PC-9 (cell line): ENCODE measurements at regions not wholly inside any gene's neighbourhood (a gene's known extent, or its start where the extent isn't known, plus 50 kb on each side); places are given as distances from the start of the nearest gene placed in this dataset.

ENCODE experiments used
- BruUV-seq: library from RNA; stranded (reverse); fragments of 400-500 nt; replicated peaks from 2 replicates; lab custom pipeline; 2021; lab: Mats Ljungman, UMichigan
- CTCF ChIA-PET: fragments of 300-600 bp; sonication (Branson Sonifier 250); formaldehyde crosslinking; loops from one replicate; lab custom pipeline; 2022; ENCODE audit warnings: antibody characterized with exemption; lab: Charles Lee
- POLR2A ChIA-PET: fragments of 300-600 bp; sonication (Branson Sonifier 250); formaldehyde crosslinking; loops from one replicate; lab custom pipeline; 2022; ENCODE audit warnings: antibody characterized with exemption; ENCODE audit not compliant: unreplicated experiment; lab: Charles Lee
- DNase-seq, 2 experiments: peaks; one replicate each; pipeline versions ENCODE4 v3.0.0 to v3.0.0-alpha.2; 2015 to 2022; ENCODE audit warnings: mixed read lengths in 1 of 2
- H2AFZ ChIP-seq: fragments of 200-600 bp; sonication (generic); 2 replicates; pipeline ENCODE4 v1.8.1; 2017; ENCODE audit warnings: antibody characterized with exemption
- H3F3A ChIP-seq: fragments of 200-600 bp; sonication (generic); 2 replicates; pipeline ENCODE4 v1.8.1; 2017; ENCODE audit warnings: antibody characterized with exemption, mild to moderate bottlenecking, low read depth; ENCODE audit not compliant: insufficient read depth
- H3K27ac ChIP-seq: fragments of 200-600 bp; sonication (generic); 2 replicates; pipeline ENCODE4 v1.6.1; 2016; ENCODE audit warnings: mixed run types
- H3K27me3 ChIP-seq: fragments of 200-600 bp; sonication (generic); 2 replicates; pipeline ENCODE4 v1.6.1; 2016; ENCODE audit warnings: low read depth, mixed run types; ENCODE audit not compliant: insufficient read depth
- H3K36me3 ChIP-seq: fragments of 200-600 bp; sonication (generic); 2 replicates; pipeline ENCODE4 v1.6.1; 2016; ENCODE audit warnings: low read depth, mixed run types
- H3K4me1 ChIP-seq: fragments of 200-600 bp; sonication (generic); replicated peaks from 2 replicates; pipeline ENCODE4 v1.6.1; 2016; ENCODE audit warnings: mixed run types; ENCODE audit not compliant: insufficient read depth
- H3K4me2 ChIP-seq: fragments of 200-600 bp; sonication (generic); 2 replicates; pipeline ENCODE4 v1.6.1; 2017; ENCODE audit warnings: mixed run types
- H3K4me3 ChIP-seq: fragments of 200-600 bp; sonication (generic); 2 replicates; pipeline ENCODE4 v1.6.1; 2016; ENCODE audit warnings: mixed run types
- H3K79me2 ChIP-seq: fragments of 200-600 bp; sonication (generic); 2 replicates; pipeline ENCODE4 v1.6.1; 2017; ENCODE audit warnings: low read depth, mixed run types
- H3K9me2 ChIP-seq: fragments of 200-600 bp; sonication (generic); 2 replicates; pipeline ENCODE4 v1.8.1; 2017; ENCODE audit warnings: mild to moderate bottlenecking; ENCODE audit not compliant: insufficient read depth
- H3K9me3 ChIP-seq: fragments of 200-600 bp; sonication (generic); 2 replicates; pipeline ENCODE4 v1.8.1; 2016; ENCODE audit warnings: low read depth; ENCODE audit not compliant: insufficient read depth
- H4K20me1 ChIP-seq: fragments of 200-600 bp; sonication (generic); 2 replicates; pipeline ENCODE4 v1.8.1; 2017; ENCODE audit not compliant: insufficient read depth
- EZH2 ChIP-seq: fragments of 200-600 bp; sonication (generic); IDR thresholded peaks from 2 replicates; pipeline ENCODE4 v1.8.0; 2017; ENCODE audit warnings: antibody characterized with exemption, low read depth
- intact Hi-C: fragments of 100-400 bp; cut with micrococcal nuclease; formaldehyde crosslinking; loops from one replicate; pipeline ENCODE4 v1.10.0; 2022; ENCODE audit not compliant: unreplicated experiment
- TF ChIP-seq, protein P1 (sequence below): fragments of 200-600 bp; sonication (generic); conservative IDR thresholded peaks from 2 replicates; pipeline ENCODE4 v1.6.1; 2017; ENCODE audit warnings: mixed run types, antibody characterized with exemption, mild to moderate bottlenecking, moderate library complexity

DNA sequence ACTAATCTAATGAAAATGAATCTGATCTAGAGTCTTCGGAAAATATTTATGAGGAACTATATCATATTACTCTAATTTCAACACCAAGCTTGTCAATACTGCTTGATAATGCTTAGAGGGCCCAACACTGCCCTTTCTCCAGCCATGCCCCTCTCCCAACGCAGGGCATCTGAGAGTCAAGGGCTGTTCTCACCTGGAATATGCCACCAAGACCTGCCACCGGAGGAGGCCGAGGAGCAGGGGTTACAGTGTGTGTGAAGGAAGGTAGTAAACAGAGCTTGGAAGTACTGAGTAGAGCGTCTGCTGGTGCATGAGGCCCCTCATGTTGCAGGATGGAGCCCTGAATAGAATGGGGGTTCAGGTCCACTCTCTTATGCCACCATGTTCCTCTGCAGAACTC is 301.3 kb upstream of the MPDZ start:
- Histone ChIP-seq H3K36me3 (no peaks in the 10 kb centered on the region), H2AFZ (no peak overlapping the region), H3K4me3 (no peak overlapping the region), H3F3A (no peaks in the 10 kb centered on the region), H3K4me2 (no peak overlapping the region), H3K27me3 (no peaks in the 10 kb centered on the region), H3K4me1 (no peaks in the 10 kb centered on the region), H3K9me2 (no peaks in the 10 kb centered on the region), H3K9me3 (no peaks in the 10 kb centered on the region), H3K79me2 (no peaks in the 10 kb centered on the region), H3K27ac (no peak overlapping the region), H4K20me1 (no peaks in the 10 kb centered on the region)
- no peak for DNase-seq
- ChIA-PET CTCF (no interaction called here), POLR2A (no interaction called here)
- BruUV-seq: no TSS peak
- intact Hi-C loops: no loop called here
- no peak for TF ChIP-seq EZH2
- TF ChIP-seq, protein P1, sequence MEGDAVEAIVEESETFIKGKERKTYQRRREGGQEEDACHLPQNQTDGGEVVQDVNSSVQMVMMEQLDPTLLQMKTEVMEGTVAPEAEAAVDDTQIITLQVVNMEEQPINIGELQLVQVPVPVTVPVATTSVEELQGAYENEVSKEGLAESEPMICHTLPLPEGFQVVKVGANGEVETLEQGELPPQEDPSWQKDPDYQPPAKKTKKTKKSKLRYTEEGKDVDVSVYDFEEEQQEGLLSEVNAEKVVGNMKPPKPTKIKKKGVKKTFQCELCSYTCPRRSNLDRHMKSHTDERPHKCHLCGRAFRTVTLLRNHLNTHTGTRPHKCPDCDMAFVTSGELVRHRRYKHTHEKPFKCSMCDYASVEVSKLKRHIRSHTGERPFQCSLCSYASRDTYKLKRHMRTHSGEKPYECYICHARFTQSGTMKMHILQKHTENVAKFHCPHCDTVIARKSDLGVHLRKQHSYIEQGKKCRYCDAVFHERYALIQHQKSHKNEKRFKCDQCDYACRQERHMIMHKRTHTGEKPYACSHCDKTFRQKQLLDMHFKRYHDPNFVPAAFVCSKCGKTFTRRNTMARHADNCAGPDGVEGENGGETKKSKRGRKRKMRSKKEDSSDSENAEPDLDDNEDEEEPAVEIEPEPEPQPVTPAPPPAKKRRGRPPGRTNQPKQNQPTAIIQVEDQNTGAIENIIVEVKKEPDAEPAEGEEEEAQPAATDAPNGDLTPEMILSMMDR: no peak

DNA sequence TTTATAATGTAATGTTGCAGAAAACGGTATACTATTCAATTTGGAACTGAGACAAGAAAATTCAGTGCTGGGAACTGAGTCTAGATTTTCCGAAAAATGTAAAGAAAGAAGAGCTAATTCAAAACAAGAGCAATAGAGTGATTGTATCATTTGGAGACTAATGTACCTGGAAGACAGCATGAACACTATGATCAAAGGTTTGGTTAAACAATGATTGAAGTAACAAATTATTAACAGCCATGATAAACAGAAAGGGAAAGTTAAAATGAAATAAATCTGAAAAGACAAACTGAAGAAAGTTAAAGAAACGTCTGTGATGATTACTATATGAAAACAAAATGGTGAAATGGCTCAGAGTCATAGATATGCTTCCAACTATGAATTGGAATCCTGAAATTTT is 300.6 kb upstream of the MPDZ start:
- Histone ChIP-seq H3K79me2 (no peaks in the 10 kb centered on the region), H3K4me2 (no peak overlapping the region), H3K27me3 (no peaks in the 10 kb centered on the region), H3K27ac (no peak overlapping the region), H3K9me3 (no peaks in the 10 kb centered on the region), H2AFZ (no peak overlapping the region), H3F3A (no peaks in the 10 kb centered on the region), H3K4me1 (no peaks in the 10 kb centered on the region), H3K9me2 (no peaks in the 10 kb centered on the region), H3K36me3 (no peaks in the 10 kb centered on the region), H4K20me1 (no peaks in the 10 kb centered on the region), H3K4me3 (no peak overlapping the region)
- DNase-seq: no peak
- TF ChIP-seq, protein P1: no peak
- no peak for TF ChIP-seq EZH2
- no TSS peak for BruUV-seq
- ChIA-PET POLR2A (no interaction called here), CTCF (no interaction called here)
- intact Hi-C loops: no loop called here

DNA sequence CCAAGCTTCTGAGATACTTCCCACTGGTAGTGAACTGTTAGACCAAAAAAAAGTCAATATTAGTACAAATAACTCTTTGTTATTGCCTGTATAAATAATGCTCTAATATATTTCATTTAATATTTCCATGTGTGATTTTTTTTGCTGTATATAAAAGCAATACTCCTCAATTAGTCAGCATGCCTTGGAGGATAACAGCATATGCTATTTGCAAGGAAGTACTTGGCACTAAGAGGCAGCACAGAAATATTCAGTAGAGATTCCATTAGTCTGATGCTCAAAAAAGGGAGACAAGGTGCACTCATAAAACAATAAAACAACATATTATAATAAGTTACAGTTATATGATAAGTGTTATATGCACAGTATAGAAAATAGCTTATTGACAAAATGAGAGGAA is 296.6 kb upstream of the MPDZ start:
- no peak for DNase-seq
- BruUV-seq: no TSS peak

More for the DNA sequence above, 296.6 kb upstream of the MPDZ start:
- Histone ChIP-seq H3K4me1 (no peaks in the 10 kb centered on the region), H3K27ac (no peak overlapping the region), H3K27me3 (no peaks in the 10 kb centered on the region), H2AFZ (no peak overlapping the region), H3K36me3 (no peaks in the 10 kb centered on the region), H3K9me2 (no peaks in the 10 kb centered on the region), H3K4me2 (no peak overlapping the region), H3K4me3 (no peak overlapping the region), H3K79me2 (no peaks in the 10 kb centered on the region), H3F3A (no peaks in the 10 kb centered on the region), H3K9me3 (no peaks in the 10 kb centered on the region), H4K20me1 (no peaks in the 10 kb centered on the region)
- POLR2A ChIA-PET: no interaction called here
- TF ChIP-seq EZH2: no peak
- TF ChIP-seq, protein P1: no peak
- CTCF ChIA-PET: no interaction called here
- intact Hi-C loops: no loop called here
